ENCODE measurements at regions not wholly inside any gene's neighbourhood (a gene's known extent, or its start where the extent isn't known, plus 50 kb on each side); places are given as distances from the start of the nearest gene placed in this dataset.
A peak's percentile ranks its signal among the peaks of the same experiment; 100 is the strongest.

- DNase-seq, result no peak
Observed at GRCh38 chr7:41024126-41024525, 678.8 kb downstream of the INHBA start.

GRCh38 chr7:41020056-41020455 is 682.8 kb downstream of the INHBA start:
- DNase-seq, result no peak

- no peak for DNase-seq
Observed at GRCh38 chr7:41013117-41013516, 689.8 kb downstream of the INHBA start.

GRCh38 chr7:41012041-41012440 is 690.8 kb downstream of the INHBA start:
- no peak for DNase-seq

- DNase-seq, result no peak
Observed at GRCh38 chr7:41010967-41011366, 691.9 kb downstream of the INHBA start.

- no peak for DNase-seq
Observed at GRCh38 chr7:41010418-41010817, 692.5 kb downstream of the INHBA start.

- no peak for DNase-seq
Observed at GRCh38 chr7:41007811-41008210, 695.1 kb downstream of the INHBA start.

GRCh38 chr7:41007351-41007751 is 695.5 kb downstream of the INHBA start:
- DNase-seq, result no peak

- no peak for DNase-seq
Observed at GRCh38 chr7:41006306-41006995, 696.4 kb downstream of the INHBA start.

GRCh38 chr7:41005374-41005901 is 697.5 kb downstream of the INHBA start:
- DNase-seq, result peak; percentile 5

- no peak for DNase-seq
Observed at GRCh38 chr7:41003977-41004376, 698.9 kb downstream of the INHBA start.

GRCh38 chr7:41003611-41003940 is 699.3 kb downstream of the INHBA start:
- no peak for DNase-seq

- no peak for DNase-seq
Observed at GRCh38 chr7:41002741-41003610, 699.9 kb downstream of the INHBA start.

GRCh38 chr7:41000042-41000441 is 702.8 kb downstream of the INHBA start:
- no peak for DNase-seq

GRCh38 chr7:40996233-40996677 is 706.6 kb downstream of the INHBA start:
- no peak for DNase-seq

- DNase-seq, result no peak
Observed at GRCh38 chr7:40990841-40991240, 712.0 kb downstream of the INHBA start.

GRCh38 chr7:40987571-40987970 is 715.3 kb downstream of the INHBA start:
- no peak for DNase-seq

- peak; percentile 93 for DNase-seq
Observed at GRCh38 chr7:40986351-40986873, 716.5 kb downstream of the INHBA start.

- no peak for DNase-seq
Observed at GRCh38 chr7:40983111-40983510, 719.8 kb downstream of the INHBA start.

GRCh38 chr7:40979296-40979695 is 723.6 kb downstream of the INHBA start:
- no peak for DNase-seq

GRCh38 chr7:40978047-40978446 is 724.8 kb downstream of the INHBA start:
- DNase-seq, result no peak

GRCh38 chr7:40977533-40977932 is 725.4 kb downstream of the INHBA start:
- DNase-seq, result no peak

GRCh38 chr7:40972426-40972825 is 730.5 kb downstream of the INHBA start:
- no peak for DNase-seq

GRCh38 chr7:40969641-40970040 is 733.2 kb downstream of the INHBA start:
- DNase-seq, result no peak

Data from amniotic stem cell (primary cell).